ENCODE measurements at regions not wholly inside any gene's neighbourhood (a gene's known extent, or its start where the extent isn't known, plus 50 kb on each side); places are given as distances from the start of the nearest gene placed in this dataset.

DNA sequence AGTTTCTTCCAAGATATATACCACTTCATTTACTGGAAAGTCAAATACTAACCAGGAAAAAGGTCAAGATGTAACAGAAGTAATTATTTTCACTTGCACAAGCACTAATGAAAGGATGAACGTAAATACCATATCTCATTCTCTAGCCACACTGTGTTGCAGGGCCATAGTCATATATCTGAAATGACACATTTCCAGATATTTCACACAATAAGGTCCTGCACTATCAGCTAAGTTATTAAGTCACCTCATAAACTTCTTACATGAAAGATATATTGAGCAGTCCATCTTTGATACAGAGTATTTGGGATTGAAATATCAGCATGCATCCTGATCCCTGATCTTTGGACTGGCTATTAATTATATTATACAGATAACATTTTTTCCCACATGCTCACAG, 783.3 kb upstream of the MGAT4C start:
- TF ChIP-seq, protein P1, sequence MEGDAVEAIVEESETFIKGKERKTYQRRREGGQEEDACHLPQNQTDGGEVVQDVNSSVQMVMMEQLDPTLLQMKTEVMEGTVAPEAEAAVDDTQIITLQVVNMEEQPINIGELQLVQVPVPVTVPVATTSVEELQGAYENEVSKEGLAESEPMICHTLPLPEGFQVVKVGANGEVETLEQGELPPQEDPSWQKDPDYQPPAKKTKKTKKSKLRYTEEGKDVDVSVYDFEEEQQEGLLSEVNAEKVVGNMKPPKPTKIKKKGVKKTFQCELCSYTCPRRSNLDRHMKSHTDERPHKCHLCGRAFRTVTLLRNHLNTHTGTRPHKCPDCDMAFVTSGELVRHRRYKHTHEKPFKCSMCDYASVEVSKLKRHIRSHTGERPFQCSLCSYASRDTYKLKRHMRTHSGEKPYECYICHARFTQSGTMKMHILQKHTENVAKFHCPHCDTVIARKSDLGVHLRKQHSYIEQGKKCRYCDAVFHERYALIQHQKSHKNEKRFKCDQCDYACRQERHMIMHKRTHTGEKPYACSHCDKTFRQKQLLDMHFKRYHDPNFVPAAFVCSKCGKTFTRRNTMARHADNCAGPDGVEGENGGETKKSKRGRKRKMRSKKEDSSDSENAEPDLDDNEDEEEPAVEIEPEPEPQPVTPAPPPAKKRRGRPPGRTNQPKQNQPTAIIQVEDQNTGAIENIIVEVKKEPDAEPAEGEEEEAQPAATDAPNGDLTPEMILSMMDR (IDR thresholded peaks at IDR 0.05; ENCODE audit: borderline replicate concordance, insufficient read depth, low read depth, low read length) = no peak

GRCh38 chr12:87038098-87038497, 781.9 kb upstream of the MGAT4C start:
- TF ChIP-seq, protein P1 (IDR thresholded peaks at IDR 0.05; ENCODE audit: borderline replicate concordance, insufficient read depth, low read depth, low read length) = no peak
- no peak overlapping the region for H3K4me3 ChIP-seq (ENCODE audit: low read depth, low read length)

More for the DNA sequence above, 783.3 kb upstream of the MGAT4C start:
- no peak overlapping the region for H3K4me3 ChIP-seq (ENCODE audit: low read depth, low read length)

DNA sequence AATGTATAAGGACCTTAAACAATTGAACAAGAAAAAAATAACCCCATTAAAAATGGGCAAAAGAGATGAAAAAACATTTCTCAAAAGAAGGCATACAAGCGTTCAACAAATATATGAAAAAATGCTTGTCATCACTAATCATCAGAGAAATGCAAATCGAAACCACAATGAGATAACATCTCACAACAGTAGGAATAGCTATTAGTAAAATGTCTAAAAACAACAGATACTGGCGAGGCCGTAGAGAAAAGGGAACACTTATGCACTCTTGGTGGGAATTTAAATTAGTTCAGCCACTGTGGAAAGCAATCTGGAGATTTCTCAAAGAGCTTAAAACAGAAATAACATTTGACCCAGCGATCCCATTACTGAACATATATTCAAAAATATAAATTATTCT, 769.8 kb upstream of the MGAT4C start:
- TF ChIP-seq, protein P1 (IDR thresholded peaks at IDR 0.05; ENCODE audit: borderline replicate concordance, insufficient read depth, low read depth, low read length) = no peak
- H3K4me3 ChIP-seq (ENCODE audit: low read depth, low read length) = no peak overlapping the region

GRCh38 chr12:87021400-87021799, 765.2 kb upstream of the MGAT4C start:
- TF ChIP-seq, protein P1 (IDR thresholded peaks at IDR 0.05; ENCODE audit: borderline replicate concordance, insufficient read depth, low read depth, low read length) = no peak
- H3K4me3 ChIP-seq (ENCODE audit: low read depth, low read length) = no peak overlapping the region

GRCh38 chr12:87020071-87020470, 763.9 kb upstream of the MGAT4C start:
- H3K4me3 ChIP-seq (ENCODE audit: low read depth, low read length) = no peak overlapping the region
- TF ChIP-seq, protein P1 (IDR thresholded peaks at IDR 0.05; ENCODE audit: borderline replicate concordance, insufficient read depth, low read depth, low read length) = no peak

DNA sequence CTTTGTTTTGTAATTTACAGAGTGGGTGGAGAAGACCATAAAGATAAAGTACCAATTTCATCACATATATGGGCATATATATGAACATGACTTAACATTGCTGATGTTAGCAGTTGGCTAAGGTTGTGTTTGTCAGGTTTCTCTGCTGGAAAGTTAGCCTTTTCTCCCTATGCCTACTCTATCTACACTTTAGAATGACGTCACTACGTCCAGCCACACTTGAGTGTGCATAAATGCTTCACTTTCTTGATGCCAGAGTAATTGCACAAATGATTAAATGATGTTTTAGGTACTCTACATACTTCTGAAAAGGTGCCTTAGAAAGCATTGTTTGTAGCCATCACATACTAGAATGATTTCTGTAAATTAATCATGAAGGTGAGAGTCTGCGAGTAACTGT, 759.2 kb upstream of the MGAT4C start:
- no peak overlapping the region for H3K4me3 ChIP-seq (ENCODE audit: low read depth, low read length)
- TF ChIP-seq, protein P1 (IDR thresholded peaks at IDR 0.05; ENCODE audit: borderline replicate concordance, insufficient read depth, low read depth, low read length) = no peak

DNA sequence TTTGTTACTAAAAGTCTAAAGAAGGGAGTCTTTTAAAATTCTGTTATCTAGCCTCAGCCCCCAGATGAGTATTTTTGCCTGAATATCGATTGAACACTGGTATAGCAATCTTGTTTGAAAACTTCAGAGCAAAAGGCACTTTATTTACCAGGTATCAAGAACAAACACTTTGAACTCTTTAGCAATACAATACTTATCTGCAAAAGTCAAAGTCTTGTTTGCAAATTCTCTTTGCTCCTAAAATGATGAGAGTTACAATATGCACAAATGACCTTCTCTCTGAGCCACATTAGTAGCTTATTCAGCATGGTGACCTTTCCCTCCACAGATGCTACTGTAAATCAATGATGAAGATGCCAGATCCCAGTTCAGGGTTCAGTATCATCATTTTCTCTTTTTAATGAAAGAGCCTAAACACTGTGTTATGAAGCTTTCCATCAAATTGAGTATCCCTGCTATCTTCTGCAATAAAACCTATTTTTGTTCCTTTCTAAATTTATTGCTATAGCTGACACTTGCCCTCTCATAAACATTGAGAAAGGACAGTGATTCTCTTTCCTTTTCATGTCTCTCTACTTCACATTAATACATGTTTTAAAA, 752.7 kb upstream of the MGAT4C start:
- TF ChIP-seq, protein P1 (IDR thresholded peaks at IDR 0.05; ENCODE audit: borderline replicate concordance, insufficient read depth, low read depth, low read length) = no peak
- no peak overlapping the region for H3K4me3 ChIP-seq (ENCODE audit: low read depth, low read length)

All from GM12875 (cell line).